ENCODE measurements at regions not wholly inside any gene's neighbourhood (a gene's known extent, or its start where the extent isn't known, plus 50 kb on each side); places are given as distances from the start of the nearest gene placed in this dataset.
A peak's percentile ranks its signal among the peaks of the same experiment; 100 is the strongest.

GRCh38 chr11:97961431-97961830 lies 1059.3 kb upstream of the CNTN5 start:
- H3K4me2 ChIP-seq: no peak overlapping the region
- peak overlapping the region; percentile 31; the same call in 1 of the 2 replicates for H2AFZ ChIP-seq (ENCODE audit: low read depth)
- no peaks in the 10 kb centered on the region for H3K9me3 ChIP-seq
- H3K36me3 ChIP-seq (replicated peaks in 1 of 2; ENCODE audit: control insufficient read depth in 1 of 2, insufficient read depth in 2 of 2, low read length in 1 of 2): no peaks in the 10 kb centered on the region
- WGBS (ENCODE audit: low lambda C conversion rate): 81% methylated on average over 4 of the region's 4 CpGs
- H3K9me2 ChIP-seq: no peaks in the 10 kb centered on the region
- no peak overlapping the region for H3K27ac ChIP-seq (ENCODE audit: low read depth in 2 of 2, low read length in 1 of 2)
- no peak for TF ChIP-seq RCOR1 (IDR thresholded peaks at IDR 0.05; ENCODE audit: low read length)
- no peak for TF ChIP-seq SIN3A (IDR thresholded peaks at IDR 0.05; ENCODE audit: borderline replicate concordance, low read depth, low read length)
- no peak for TF ChIP-seq EZH2phosphoT487 (IDR thresholded peaks at IDR 0.05; ENCODE audit: borderline replicate concordance, low read depth)
- TF ChIP-seq CTCF (IDR thresholded peaks at IDR 0.05): no peak
- TF ChIP-seq PBX3 (IDR thresholded peaks at IDR 0.05): no peak
- no peak for TF ChIP-seq RAD21 (IDR thresholded peaks at IDR 0.05; ENCODE audit: low read length)
- TF ChIP-seq JUND (IDR thresholded peaks at IDR 0.05): no peak
- TF ChIP-seq RFX5 (IDR thresholded peaks at IDR 0.05; ENCODE audit: low read length): no peak
- TF ChIP-seq TEAD4 (IDR thresholded peaks at IDR 0.05; ENCODE audit: borderline replicate concordance, insufficient read depth): no peak
- no peak overlapping the region for H3K9ac ChIP-seq
- H3K4me3 ChIP-seq (ENCODE audit: low read depth in 2 of 2, low read length in 1 of 2): no peak overlapping the region
- H3K4me1 ChIP-seq (ENCODE audit: control insufficient read depth in 1 of 2, insufficient read depth in 2 of 2, low read depth in 1 of 2, low read length in 1 of 2): peaks cover 0 to 6% of the 10 kb centered on the region in 2 experiments; a peak in 1 of 4 replicates
- CTCF ChIA-PET: no interaction called here
- no peak for DNase-seq
- POLR2A ChIA-PET: no interaction called here
- peaks cover 20% of the 10 kb centered on the region for H3F3A ChIP-seq (replicated peaks; ENCODE audit: insufficient read depth)
- no peaks in the 10 kb centered on the region for H3K27me3 ChIP-seq (ENCODE audit: insufficient read depth)
- no peaks in the 10 kb centered on the region for H3K79me2 ChIP-seq (ENCODE audit: insufficient read depth)
- no peaks in the 10 kb centered on the region for H4K20me1 ChIP-seq (ENCODE audit: insufficient read depth)

- H3F3A ChIP-seq (replicated peaks; ENCODE audit: insufficient read depth): peaks cover 20% of the 10 kb centered on the region
- no peak overlapping the region for H3K9ac ChIP-seq
- no peaks in the 10 kb centered on the region for H3K9me2 ChIP-seq
- DNase-seq: no peak
- TF ChIP-seq GATA2 (CRISPR knock-in tag; IDR thresholded peaks at IDR 0.05) (no peak), FOXM1 (IDR thresholded peaks at IDR 0.05; ENCODE audit: low read depth) (no peak), USF2 (IDR thresholded peaks at IDR 0.05; ENCODE audit: borderline replicate concordance, low read depth, low read length) (no peak), YY1 (IDR thresholded peaks at IDR 0.05; ENCODE audit: low read depth) (no peak), MXI1 (IDR thresholded peaks at IDR 0.05; ENCODE audit: low read depth, low read length) (no peak), JUND (IDR thresholded peaks at IDR 0.05) (no peak), FOXJ3 (CRISPR knock-in tag; IDR thresholded peaks at IDR 0.05) (no peak), REST (IDR thresholded peaks at IDR 0.05; ENCODE audit: low read depth, low read length) (no peak), NRF1 (IDR thresholded peaks at IDR 0.05; ENCODE audit: low read depth, low read length) (no peak), SIN3A (IDR thresholded peaks at IDR 0.05; ENCODE audit: borderline replicate concordance, low read depth, low read length) (no peak), EZH2phosphoT487 (IDR thresholded peaks at IDR 0.05; ENCODE audit: borderline replicate concordance, low read depth) (no peak), TEAD4 (IDR thresholded peaks at IDR 0.05; ENCODE audit: borderline replicate concordance, insufficient read depth) (no peak)
- H3K9me3 ChIP-seq: no peaks in the 10 kb centered on the region
- no peak overlapping the region for H2AFZ ChIP-seq (ENCODE audit: low read depth)
- H3K4me1 ChIP-seq (ENCODE audit: control insufficient read depth in 1 of 2, insufficient read depth in 2 of 2, low read depth in 1 of 2, low read length in 1 of 2): peaks cover 0 to 11% of the 10 kb centered on the region in 2 experiments; a peak in 1 of 4 replicates
- POLR2A ChIA-PET: no interaction called here
- no peaks in the 10 kb centered on the region for H4K20me1 ChIP-seq (ENCODE audit: insufficient read depth)
- no peaks in the 10 kb centered on the region for H3K36me3 ChIP-seq (replicated peaks in 1 of 2; ENCODE audit: control insufficient read depth in 1 of 2, insufficient read depth in 2 of 2, low read length in 1 of 2)
- H3K4me3 ChIP-seq (ENCODE audit: low read depth in 2 of 2, low read length in 1 of 2): no peak overlapping the region
- WGBS (ENCODE audit: low lambda C conversion rate): 0% methylated on average over 1 of the region's 1 CpG
- CTCF ChIA-PET: no interaction called here
- no peaks in the 10 kb centered on the region for H3K79me2 ChIP-seq (ENCODE audit: insufficient read depth)
- no peaks in the 10 kb centered on the region for H3K27me3 ChIP-seq (ENCODE audit: insufficient read depth)
- H3K27ac ChIP-seq (ENCODE audit: low read depth in 2 of 2, low read length in 1 of 2): no peak overlapping the region
- H3K4me2 ChIP-seq: no peak overlapping the region
Observed at GRCh38 chr11:97962758-97963157, 1058.0 kb upstream of the CNTN5 start.

Measured in SK-N-SH (cell line).